PC-3 (cell line): ENCODE measurements at regions not wholly inside any gene's neighbourhood (a gene's known extent, or its start where the extent isn't known, plus 50 kb on each side); places are given as distances from the start of the nearest gene placed in this dataset.

Experiments used
- EZH2 ChIP-seq: fragments of 300-600 bp; sonication (generic); IDR thresholded peaks from one replicate; pipeline ENCODE4 v1.6.1; 2017; ENCODE audit warnings: antibody characterized with exemption, mild to moderate bottlenecking, low read length; ENCODE audit not compliant: unreplicated experiment
- EZH2phosphoT487 ChIP-seq: fragments of 300-600 bp; sonication (generic); IDR thresholded peaks from 2 replicates; pipeline ENCODE4 v1.6.1; 2018; ENCODE audit warnings: mild to moderate bottlenecking, antibody characterized with exemption, low read length, borderline replicate concordance
- TF ChIP-seq, protein P1 (sequence below): fragments of 300-600 bp; sonication (generic); conservative IDR thresholded peaks from 2 replicates; pipeline ENCODE4 v1.5.1; 2017; ENCODE audit warnings: antibody characterized with exemption, low read depth, mild to moderate bottlenecking, low read length

DNA sequence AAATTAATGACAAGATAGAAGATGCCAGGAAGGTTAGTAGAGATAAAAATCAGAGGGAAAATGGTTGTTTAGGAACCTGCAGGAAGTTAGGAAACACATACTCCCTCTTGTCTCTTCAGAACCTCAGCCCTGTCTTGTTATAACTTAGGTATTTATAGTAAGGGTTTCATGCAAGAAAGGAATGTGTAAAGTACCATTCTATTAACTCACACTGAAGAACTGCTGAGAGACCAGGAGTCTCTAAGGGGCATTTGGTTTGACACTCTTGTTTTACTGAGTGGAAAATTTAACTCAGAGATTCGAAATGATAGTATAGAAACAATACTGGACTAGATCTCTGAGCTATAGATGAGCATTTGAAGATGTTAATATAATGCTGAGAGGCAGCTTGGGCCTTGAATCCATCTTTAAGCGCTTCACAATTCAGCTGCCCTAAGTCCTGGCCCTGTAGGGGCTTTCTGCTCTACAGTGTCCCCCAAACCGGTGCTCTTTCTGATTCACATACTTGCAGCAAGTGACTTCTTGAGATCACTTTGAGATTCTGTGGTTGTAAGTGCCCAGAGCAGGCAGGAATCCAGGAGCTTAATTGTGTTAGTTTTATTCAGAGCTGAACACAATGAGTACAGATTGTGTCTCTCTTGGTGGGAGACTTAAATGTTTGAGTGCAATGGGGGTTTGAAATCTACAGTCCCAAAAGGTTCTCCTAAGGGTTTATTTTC lies 235.0 kb upstream of the RGPD4 start:
- TF ChIP-seq EZH2 (no peak), EZH2phosphoT487 (no peak)
- TF ChIP-seq, protein P1, sequence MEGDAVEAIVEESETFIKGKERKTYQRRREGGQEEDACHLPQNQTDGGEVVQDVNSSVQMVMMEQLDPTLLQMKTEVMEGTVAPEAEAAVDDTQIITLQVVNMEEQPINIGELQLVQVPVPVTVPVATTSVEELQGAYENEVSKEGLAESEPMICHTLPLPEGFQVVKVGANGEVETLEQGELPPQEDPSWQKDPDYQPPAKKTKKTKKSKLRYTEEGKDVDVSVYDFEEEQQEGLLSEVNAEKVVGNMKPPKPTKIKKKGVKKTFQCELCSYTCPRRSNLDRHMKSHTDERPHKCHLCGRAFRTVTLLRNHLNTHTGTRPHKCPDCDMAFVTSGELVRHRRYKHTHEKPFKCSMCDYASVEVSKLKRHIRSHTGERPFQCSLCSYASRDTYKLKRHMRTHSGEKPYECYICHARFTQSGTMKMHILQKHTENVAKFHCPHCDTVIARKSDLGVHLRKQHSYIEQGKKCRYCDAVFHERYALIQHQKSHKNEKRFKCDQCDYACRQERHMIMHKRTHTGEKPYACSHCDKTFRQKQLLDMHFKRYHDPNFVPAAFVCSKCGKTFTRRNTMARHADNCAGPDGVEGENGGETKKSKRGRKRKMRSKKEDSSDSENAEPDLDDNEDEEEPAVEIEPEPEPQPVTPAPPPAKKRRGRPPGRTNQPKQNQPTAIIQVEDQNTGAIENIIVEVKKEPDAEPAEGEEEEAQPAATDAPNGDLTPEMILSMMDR = no peak
